Right atrium auricular region (tissue), 2 donors: ENCODE measurements at regions not wholly inside any gene's neighbourhood (a gene's known extent, or its start where the extent isn't known, plus 50 kb on each side); places are given as distances from the start of the nearest gene placed in this dataset.

Source experiments
- DNase-seq: peaks from one replicate; pipeline ENCODE4 v3.0.0-alpha.2; 2019; ENCODE audit warnings: low spot score
- H3K27ac ChIP-seq, 2 donors: fragments of 200-600 bp; sonication (generic); 1 replicate in 1 of 2; 2 replicates in 1 of 2; pipeline ENCODE4 v1.5.1; 2016 to 2019
- H3K27me3 ChIP-seq, 2 donors: fragments of 200-600 bp; sonication (generic); one replicate each; pipeline versions ENCODE4 v1.5.1 to v1.6.0; 2017 to 2019
- H3K36me3 ChIP-seq: fragments of 200-600 bp; sonication (generic); one replicate; pipeline ENCODE4 v1.5.1; 2016
- H3K4me1 ChIP-seq, 2 donors: fragments of 200-600 bp; sonication (generic); one replicate each; pipeline versions ENCODE4 v1.5.1 to v1.6.0; 2017 to 2019
- H3K4me3 ChIP-seq, 2 donors: fragments of 200-600 bp; sonication (generic); 1 replicate in 1 of 2; 2 replicates in 1 of 2; pipeline ENCODE4 v1.5.1; 2017 to 2019; ENCODE audit warnings: mild to moderate bottlenecking in 1 of 2, moderate library complexity in 1 of 2
- H3K9me3 ChIP-seq, 2 donors: fragments of 200-600 bp; sonication (generic); one replicate each; pipeline ENCODE4 v1.5.1; 2019
- CTCF ChIP-seq, 2 donors: fragments of 200-600 bp; sonication (generic); IDR thresholded peaks; one replicate each; pipeline ENCODE4 v1.5.1; 2019; ENCODE audit warnings: antibody characterized with exemption in 2 of 2

- no peak for DNase-seq
- Histone ChIP-seq H3K27me3 (no peaks in the 10 kb centered on the region), H3K4me1 (no peaks in the 10 kb centered on the region), H3K36me3 (no peaks in the 10 kb centered on the region), H3K4me3 (no peak overlapping the region), H3K9me3 (no peaks in the 10 kb centered on the region), H3K27ac (no peak overlapping the region)
- no peak for TF ChIP-seq CTCF (IDR thresholded peaks at IDR 0.05)
Measured at GRCh38 chr9:73009649-73010288, 56.9 kb upstream of the ALDH1A1 start.

- Histone ChIP-seq H3K4me3 (no peak overlapping the region), H3K36me3 (no peaks in the 10 kb centered on the region), H3K4me1 (no peaks in the 10 kb centered on the region), H3K9me3 (no peaks in the 10 kb centered on the region), H3K27me3 (no peaks in the 10 kb centered on the region), H3K27ac (no peak overlapping the region)
- no peak for TF ChIP-seq CTCF (IDR thresholded peaks at IDR 0.05)
- DNase-seq: no peak
Measured at GRCh38 chr9:73007966-73008672, 55.3 kb upstream of the ALDH1A1 start.

GRCh38 chr9:73006986-73007385, 54.1 kb upstream of the ALDH1A1 start:
- no peaks in the 10 kb centered on the region for H3K27me3 ChIP-seq
- TF ChIP-seq CTCF (IDR thresholded peaks at IDR 0.05): no peak
- no peaks in the 10 kb centered on the region for H3K36me3 ChIP-seq
- DNase-seq: no peak
- no peaks in the 10 kb centered on the region for H3K9me3 ChIP-seq
- no peaks in the 10 kb centered on the region for H3K4me1 ChIP-seq
- no peak overlapping the region for H3K27ac ChIP-seq
- no peak overlapping the region for H3K4me3 ChIP-seq
